Astrocyte of the cerebellum (primary cell): ENCODE measurements at regions not wholly inside any gene's neighbourhood (a gene's known extent, or its start where the extent isn't known, plus 50 kb on each side); places are given as distances from the start of the nearest gene placed in this dataset.

Experiments used
- DNase-seq: peaks from one replicate; pipeline ENCODE4 v3.0.0-alpha.2; 2011; ENCODE audit warnings: low read depth
- H3K4me3 ChIP-seq: 2 replicates; pipeline ENCODE4 v1.5.1; 2011; ENCODE audit warnings: mild to moderate bottlenecking, low read depth, low read length, moderate library complexity
- in situ Hi-C: cut with HindIII; loops from 2 replicates; pipeline ENCODE4 v1.10.0; 2017; ENCODE audit warnings: low sequenced_read_pairs
- TF ChIP-seq, protein P1 (sequence below): IDR thresholded peaks from 2 replicates; pipeline ENCODE4 v1.5.1; 2012; ENCODE audit warnings: low read length, low read depth, moderate library complexity, mild to moderate bottlenecking; ENCODE audit errors: missing control alignments

GRCh38 chr11:11701070-11701469 lies 79.3 kb upstream of the GALNT18 start:
- TF ChIP-seq, protein P1, sequence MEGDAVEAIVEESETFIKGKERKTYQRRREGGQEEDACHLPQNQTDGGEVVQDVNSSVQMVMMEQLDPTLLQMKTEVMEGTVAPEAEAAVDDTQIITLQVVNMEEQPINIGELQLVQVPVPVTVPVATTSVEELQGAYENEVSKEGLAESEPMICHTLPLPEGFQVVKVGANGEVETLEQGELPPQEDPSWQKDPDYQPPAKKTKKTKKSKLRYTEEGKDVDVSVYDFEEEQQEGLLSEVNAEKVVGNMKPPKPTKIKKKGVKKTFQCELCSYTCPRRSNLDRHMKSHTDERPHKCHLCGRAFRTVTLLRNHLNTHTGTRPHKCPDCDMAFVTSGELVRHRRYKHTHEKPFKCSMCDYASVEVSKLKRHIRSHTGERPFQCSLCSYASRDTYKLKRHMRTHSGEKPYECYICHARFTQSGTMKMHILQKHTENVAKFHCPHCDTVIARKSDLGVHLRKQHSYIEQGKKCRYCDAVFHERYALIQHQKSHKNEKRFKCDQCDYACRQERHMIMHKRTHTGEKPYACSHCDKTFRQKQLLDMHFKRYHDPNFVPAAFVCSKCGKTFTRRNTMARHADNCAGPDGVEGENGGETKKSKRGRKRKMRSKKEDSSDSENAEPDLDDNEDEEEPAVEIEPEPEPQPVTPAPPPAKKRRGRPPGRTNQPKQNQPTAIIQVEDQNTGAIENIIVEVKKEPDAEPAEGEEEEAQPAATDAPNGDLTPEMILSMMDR, result no peak
- in situ Hi-C loops, result no loop called here
- H3K4me3 ChIP-seq, result no peak overlapping the region
- DNase-seq, result no peak

GRCh38 chr11:11697796-11698195 lies 76.0 kb upstream of the GALNT18 start:
- no peak for DNase-seq
- TF ChIP-seq, protein P1, result no peak
- in situ Hi-C loops, result no loop called here
- no peak overlapping the region for H3K4me3 ChIP-seq

DNA sequence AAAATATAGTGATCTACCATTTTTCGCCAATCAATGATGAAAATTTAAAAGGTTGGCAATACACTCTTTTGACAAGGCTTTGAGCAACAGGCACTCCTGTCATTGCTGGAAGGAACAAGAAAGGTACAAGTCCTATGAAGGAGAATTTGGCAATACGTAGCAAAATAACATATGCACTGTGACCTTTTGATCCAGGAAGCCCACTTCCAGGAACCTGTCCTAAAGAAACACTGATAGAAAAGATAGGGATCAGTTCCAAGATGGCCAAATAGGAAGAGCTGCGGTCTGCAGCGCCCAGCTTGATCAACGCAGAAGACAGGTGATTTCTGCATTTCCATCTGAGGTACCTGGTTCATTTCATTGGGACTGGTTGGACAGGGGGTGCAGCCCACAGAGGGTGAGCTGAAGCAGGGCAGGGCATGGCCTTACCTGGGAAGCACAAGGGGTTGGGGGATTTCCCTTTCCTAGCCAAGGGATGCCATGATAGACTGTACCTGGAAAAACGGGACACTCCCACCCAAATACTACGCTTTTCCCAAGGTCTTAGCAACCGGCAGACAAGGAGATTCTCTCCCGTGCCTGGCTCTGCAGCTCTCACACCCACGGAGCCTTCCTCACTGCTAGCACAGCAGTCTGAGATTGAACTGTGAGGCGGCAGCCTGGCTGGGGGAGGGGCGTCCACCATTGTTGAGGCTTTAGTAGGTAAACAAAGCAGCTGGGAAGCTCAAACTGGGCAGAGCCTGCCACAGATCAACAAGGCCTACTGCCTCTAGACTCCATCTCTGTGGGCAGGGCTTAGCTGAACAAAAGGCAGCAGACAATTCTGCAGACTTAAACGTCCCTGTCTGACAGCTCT lies 69.7 kb upstream of the GALNT18 start:
- TF ChIP-seq, protein P1, result no peak
- in situ Hi-C loops, result no loop called here
- H3K4me3 ChIP-seq, result no peak overlapping the region
- DNase-seq, result no peak

GRCh38 chr11:11681536-11681935 lies 59.7 kb upstream of the GALNT18 start:
- no peak for DNase-seq
- TF ChIP-seq, protein P1, result no peak
- in situ Hi-C loops, result no loop called here
- H3K4me3 ChIP-seq, result no peak overlapping the region

DNA sequence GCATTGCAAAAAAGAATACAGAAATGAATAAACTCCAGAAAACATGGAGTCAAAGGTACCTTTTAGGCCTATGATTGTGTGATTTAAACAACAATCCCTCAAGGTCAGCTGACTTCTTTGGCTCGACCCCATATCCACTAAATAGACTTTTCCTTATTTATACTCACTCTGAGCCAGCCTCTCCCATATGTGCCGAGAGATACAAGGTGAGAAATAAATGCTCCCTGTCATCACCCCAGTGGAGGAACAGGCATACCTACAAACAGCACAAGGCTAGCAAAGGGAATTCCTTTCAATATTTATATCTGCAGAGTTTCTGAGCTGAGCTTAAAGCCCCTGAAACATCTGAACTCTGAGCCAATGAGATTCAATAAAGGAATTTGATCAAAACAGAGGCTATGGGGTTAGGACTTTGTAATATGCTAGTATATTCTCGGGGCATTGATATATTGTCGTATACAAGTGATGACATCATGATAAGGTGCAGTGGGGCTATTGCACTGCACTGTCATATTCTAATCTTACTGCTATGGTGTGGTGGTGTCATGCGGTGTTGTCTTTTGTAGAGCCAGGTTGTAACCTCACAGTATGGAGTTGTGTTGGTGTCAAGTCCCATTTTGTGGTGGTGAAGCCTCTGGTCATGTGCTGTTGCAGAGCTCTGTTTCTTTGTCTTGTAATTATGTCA lies 56.0 kb upstream of the GALNT18 start:
- in situ Hi-C loops, result no loop called here
- DNase-seq, result no peak
- TF ChIP-seq, protein P1, result no peak
- H3K4me3 ChIP-seq, result no peak overlapping the region

DNA sequence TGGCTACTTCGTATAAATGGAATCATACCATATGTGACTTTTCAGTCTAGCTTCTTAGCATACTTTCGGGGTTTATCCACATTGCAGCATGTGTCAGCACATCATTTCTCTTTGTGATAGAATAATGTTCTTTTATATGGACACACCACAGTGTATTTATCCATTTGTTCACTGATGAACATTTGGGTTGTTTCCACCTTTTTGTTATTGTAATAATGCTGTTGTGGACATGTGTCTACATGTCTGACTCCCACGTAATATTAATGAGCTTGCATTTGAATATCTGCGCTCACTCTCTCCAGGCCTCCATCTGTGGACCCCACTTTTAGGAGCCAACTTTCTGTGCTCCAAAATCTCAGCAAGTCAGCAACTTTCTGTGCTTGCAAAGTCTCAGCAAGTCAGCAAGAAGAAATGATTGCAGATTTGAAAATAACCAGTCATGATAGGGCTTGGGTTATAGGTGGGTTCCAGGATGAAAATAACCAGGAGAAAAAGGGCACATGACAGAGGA lies 53.9 kb upstream of the GALNT18 start:
- in situ Hi-C loops, result no loop called here
- DNase-seq, result no peak
- TF ChIP-seq, protein P1, result no peak
- H3K4me3 ChIP-seq, result no peak overlapping the region
